ENCODE measurements at regions not wholly inside any gene's neighbourhood (a gene's known extent, or its start where the extent isn't known, plus 50 kb on each side); places are given as distances from the start of the nearest gene placed in this dataset.
"Not testable (repeated sequence)": the region's sequence is repeated elsewhere in the genome, so short reads cannot be mapped to it uniquely, and the experiment has no call there.

DNA sequence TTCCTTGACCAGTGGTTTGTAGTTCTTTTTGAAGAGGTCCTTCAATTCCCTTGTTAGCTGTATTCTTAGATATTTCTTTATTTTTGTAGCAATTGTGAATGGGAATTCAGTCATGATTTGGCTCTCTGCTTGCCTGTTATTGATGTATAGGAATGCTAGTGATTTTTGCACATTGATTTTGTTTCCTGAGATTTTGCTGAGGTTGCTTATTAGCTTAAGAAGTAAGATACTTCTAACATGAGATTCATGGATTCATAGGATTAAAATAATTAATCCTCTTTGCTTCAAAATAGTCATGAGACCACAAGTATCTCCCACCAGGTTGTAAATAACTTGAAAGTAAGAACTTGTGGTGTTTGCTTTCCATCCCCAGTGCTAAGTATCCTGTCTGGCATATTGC, 308.9 kb downstream of the DTHD1 start:
- H3K36me3 ChIP-seq = no peaks in the 10 kb centered on the region
- H3K9me3 ChIP-seq = no peaks in the 10 kb centered on the region
- no peak for TF ChIP-seq POLR2A (IDR thresholded peaks at IDR 0.05)
- TF ChIP-seq, protein P1, sequence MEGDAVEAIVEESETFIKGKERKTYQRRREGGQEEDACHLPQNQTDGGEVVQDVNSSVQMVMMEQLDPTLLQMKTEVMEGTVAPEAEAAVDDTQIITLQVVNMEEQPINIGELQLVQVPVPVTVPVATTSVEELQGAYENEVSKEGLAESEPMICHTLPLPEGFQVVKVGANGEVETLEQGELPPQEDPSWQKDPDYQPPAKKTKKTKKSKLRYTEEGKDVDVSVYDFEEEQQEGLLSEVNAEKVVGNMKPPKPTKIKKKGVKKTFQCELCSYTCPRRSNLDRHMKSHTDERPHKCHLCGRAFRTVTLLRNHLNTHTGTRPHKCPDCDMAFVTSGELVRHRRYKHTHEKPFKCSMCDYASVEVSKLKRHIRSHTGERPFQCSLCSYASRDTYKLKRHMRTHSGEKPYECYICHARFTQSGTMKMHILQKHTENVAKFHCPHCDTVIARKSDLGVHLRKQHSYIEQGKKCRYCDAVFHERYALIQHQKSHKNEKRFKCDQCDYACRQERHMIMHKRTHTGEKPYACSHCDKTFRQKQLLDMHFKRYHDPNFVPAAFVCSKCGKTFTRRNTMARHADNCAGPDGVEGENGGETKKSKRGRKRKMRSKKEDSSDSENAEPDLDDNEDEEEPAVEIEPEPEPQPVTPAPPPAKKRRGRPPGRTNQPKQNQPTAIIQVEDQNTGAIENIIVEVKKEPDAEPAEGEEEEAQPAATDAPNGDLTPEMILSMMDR (IDR thresholded peaks at IDR 0.05) = no peak
- no peaks in the 10 kb centered on the region for H3K27me3 ChIP-seq
- H3K27ac ChIP-seq = no peak overlapping the region
- H3K4me3 ChIP-seq = no peak overlapping the region
- no peaks in the 10 kb centered on the region for H3K4me1 ChIP-seq
- no peak for DNase-seq

DNA sequence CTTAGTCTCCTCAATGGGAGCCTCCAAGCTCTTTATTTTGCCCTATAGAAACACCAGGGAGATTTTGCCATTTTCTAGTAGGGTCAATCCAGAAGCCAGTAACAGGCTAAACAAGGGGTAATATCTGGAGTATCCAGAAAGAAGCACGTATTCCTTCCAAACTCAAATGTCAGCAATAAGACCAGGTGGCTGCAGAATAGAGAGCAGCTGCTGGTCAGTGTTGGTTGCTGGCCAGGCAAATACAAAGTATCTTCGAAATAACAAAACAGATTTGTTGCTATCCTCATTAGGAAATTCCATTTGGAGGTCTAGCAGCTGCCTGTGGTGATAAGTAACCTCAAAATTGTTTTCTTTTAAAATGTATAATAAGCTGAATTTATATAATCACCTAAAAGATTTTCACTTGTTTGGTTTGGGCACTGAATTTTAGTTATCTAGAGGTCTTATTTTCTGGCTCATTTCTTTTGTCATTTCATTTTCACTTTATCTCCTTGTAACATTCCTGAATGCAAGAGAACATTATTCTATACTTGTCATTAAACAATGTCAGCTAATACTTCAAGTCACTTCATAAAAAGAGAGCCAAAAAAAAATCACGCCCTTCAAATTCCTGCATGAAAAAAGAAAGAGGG, 320.6 kb downstream of the DTHD1 start:
- Histone ChIP-seq H3K4me1 (no peaks in the 10 kb centered on the region), H3K36me3 (no peaks in the 10 kb centered on the region), H3K9me3 (no peaks in the 10 kb centered on the region), H3K27ac (no peak overlapping the region), H3K27me3 (no peaks in the 10 kb centered on the region), H3K4me3 (no peak overlapping the region)
- no peak for DNase-seq
- TF ChIP-seq, protein P1 (IDR thresholded peaks at IDR 0.05) = no peak
- TF ChIP-seq POLR2A (IDR thresholded peaks at IDR 0.05) = no peak

DNA sequence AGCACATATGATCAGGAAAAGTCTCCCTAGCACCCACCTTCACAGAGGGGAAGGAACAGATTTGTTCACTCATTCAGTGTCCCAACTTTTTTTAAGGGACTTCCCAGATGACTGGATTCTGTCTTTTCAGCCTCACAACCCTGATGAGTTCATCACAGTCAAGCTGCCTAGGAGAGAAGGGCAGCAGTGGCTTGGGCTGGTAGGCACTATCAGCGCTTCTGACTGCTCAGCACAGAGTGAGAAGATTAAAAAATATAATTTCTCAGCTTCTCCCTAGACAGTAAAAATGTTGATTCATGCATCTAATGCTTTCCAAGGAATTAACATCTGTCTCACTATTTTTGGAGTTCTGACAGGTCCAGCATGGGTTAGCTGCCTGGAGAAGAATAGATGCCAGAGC, 328.2 kb downstream of the DTHD1 start:
- Histone ChIP-seq H3K27ac (no peak overlapping the region), H3K9me3 (no peaks in the 10 kb centered on the region), H3K36me3 (no peaks in the 10 kb centered on the region), H3K4me1 (no peaks in the 10 kb centered on the region), H3K27me3 (no peaks in the 10 kb centered on the region), H3K4me3 (no peak overlapping the region)
- DNase-seq = no peak
- no peak for TF ChIP-seq POLR2A (IDR thresholded peaks at IDR 0.05)
- TF ChIP-seq, protein P1 (IDR thresholded peaks at IDR 0.05) = no peak

DNA sequence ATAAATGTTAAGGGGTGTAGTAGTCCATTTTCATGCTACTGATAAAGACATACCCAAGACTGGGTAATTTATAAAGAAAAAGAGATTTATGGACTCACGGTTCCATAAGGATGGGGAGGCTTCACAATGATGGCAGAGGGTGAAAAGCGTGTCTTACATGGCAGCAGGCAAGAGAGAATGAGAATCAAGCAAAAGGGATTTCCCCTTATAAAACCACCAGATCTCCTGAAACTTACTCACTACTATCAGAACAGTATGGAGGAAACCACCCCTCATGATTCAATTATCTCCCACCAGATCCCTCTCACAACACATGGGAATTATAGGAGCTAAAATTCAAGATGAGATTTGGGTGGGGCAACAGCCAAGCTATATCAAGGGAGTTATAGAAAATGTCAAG, 329.2 kb downstream of the DTHD1 start:
- Histone ChIP-seq H3K27ac (no peak overlapping the region), H3K36me3 (no peaks in the 10 kb centered on the region), H3K4me3 (no peak overlapping the region), H3K27me3 (no peaks in the 10 kb centered on the region), H3K9me3 (no peaks in the 10 kb centered on the region), H3K4me1 (no peaks in the 10 kb centered on the region)
- no peak for TF ChIP-seq POLR2A (IDR thresholded peaks at IDR 0.05)
- TF ChIP-seq, protein P1 (IDR thresholded peaks at IDR 0.05) = no peak
- no peak for DNase-seq

DNA sequence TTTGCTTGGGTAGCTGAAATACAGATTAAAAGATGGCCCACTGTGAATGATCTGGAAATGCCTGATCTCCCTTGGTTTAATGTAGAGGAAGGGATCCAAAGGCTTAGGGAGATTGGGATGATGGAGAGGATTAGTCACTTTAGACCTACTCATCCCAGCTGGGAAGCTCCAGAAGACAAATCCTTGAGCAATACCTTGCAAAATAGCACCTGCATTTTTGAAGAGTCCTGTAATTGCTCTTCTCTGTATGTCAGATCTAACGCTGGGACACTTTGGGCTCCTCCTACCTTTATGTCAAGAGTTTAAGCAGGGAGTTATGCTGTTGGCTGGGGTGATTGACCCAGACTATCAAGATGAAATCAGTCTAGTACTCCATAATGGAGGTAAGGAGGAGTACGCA, 331.7 kb downstream of the DTHD1 start:
- not testable (repeated sequence) for H3K27ac ChIP-seq, H3K9me3 ChIP-seq, H3K4me3 ChIP-seq, H3K4me1 ChIP-seq, H3K27me3 ChIP-seq, DNase-seq, H3K36me3 ChIP-seq

DNA sequence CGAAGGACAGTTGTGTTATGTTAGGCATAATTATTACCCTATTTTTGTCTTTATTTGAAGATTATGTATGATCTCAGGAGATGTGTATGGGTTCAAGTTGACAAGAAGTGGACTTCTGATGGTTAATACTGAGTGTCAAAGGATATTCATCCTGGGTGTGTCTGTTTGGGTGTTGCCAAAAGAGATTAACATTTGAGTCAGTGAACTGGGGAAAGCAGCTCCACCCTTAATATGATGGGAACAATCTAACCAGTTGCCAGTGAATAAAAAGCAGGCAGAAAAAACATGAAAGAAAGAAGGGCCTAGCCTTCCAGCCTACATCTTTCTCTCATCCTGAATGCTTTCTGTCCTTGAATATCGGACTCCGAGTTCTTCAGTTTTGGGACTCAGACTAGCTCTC, 332.6 kb downstream of the DTHD1 start:
- Histone ChIP-seq H3K9me3 (no peaks in the 10 kb centered on the region), H3K36me3 (no peaks in the 10 kb centered on the region), H3K27ac (no peak overlapping the region), H3K27me3 (no peaks in the 10 kb centered on the region), H3K4me3 (no peak overlapping the region), H3K4me1 (no peaks in the 10 kb centered on the region)
- DNase-seq = no peak
- no peak for TF ChIP-seq POLR2A (IDR thresholded peaks at IDR 0.05)
- TF ChIP-seq, protein P1 (IDR thresholded peaks at IDR 0.05) = no peak
